H1 (cell line): ENCODE measurements at regions not wholly inside any gene's neighbourhood (a gene's known extent, or its start where the extent isn't known, plus 50 kb on each side); places are given as distances from the start of the nearest gene placed in this dataset.

Experiments used
- CTCF ChIA-PET: fragments of 300-600 bp; sonication (Branson Sonifier 250); formaldehyde crosslinking; loops from one replicate; lab custom pipeline; 2021; ENCODE audit not compliant: partially characterized antibody; lab: Charles Lee
- POLR2A ChIA-PET: fragments of 300-600 bp; sonication (Branson Sonifier 250); formaldehyde crosslinking; loops from one replicate; lab custom pipeline; 2021; ENCODE audit warnings: inconsistent platforms; ENCODE audit not compliant: partially characterized antibody; lab: Charles Lee
- DNase-seq, 2 experiments: peaks; one replicate each; pipeline versions ENCODE4 v3.0.0 to v3.0.0-alpha.2; 2010 to 2022; ENCODE audit warnings: low spot score in 2 of 2, low read depth in 1 of 2, mixed read lengths in 1 of 2
- FAIRE-seq: peaks from 2 replicates; lab custom pipeline; 2011; peaks lifted over from hg19 to GRCh38; lab: Jason Lieb, UNC
- H2AFZ ChIP-seq: 2 replicates; pipeline ENCODE4 v1.8.1; 2012; ENCODE audit warnings: low read length, inconsistent platforms
- H2AK5ac ChIP-seq: 2 replicates; pipeline ENCODE4 v1.6.1; 2013; ENCODE audit warnings: low read depth, low read length
- H2BK120ac ChIP-seq: replicated peaks from 2 replicates; pipeline ENCODE3; 2013; ENCODE audit warnings: low read depth, low read length, inconsistent platforms
- H2BK12ac ChIP-seq: 2 replicates; pipeline ENCODE4 v1.6.1; 2013; ENCODE audit warnings: low read depth, low read length
- H2BK15ac ChIP-seq: 2 replicates; pipeline ENCODE4 v1.6.1; 2013; ENCODE audit warnings: low read length
- H2BK20ac ChIP-seq: 2 replicates; pipeline ENCODE4 v1.6.1; 2013; ENCODE audit warnings: low read length
- H2BK5ac ChIP-seq: 2 replicates; pipeline ENCODE4 v1.6.1; 2013; ENCODE audit warnings: low read depth, low read length
- H3K14ac ChIP-seq: 2 replicates; pipeline ENCODE4 v1.6.1; 2013; ENCODE audit warnings: inconsistent platforms; ENCODE audit not compliant: insufficient read length
- H3K18ac ChIP-seq: 2 replicates; pipeline ENCODE4 v1.6.1; 2013; ENCODE audit warnings: low read length; ENCODE audit errors: extremely low read depth
- H3K23ac ChIP-seq: 2 replicates; pipeline ENCODE4 v1.6.1; 2013; ENCODE audit warnings: inconsistent platforms; ENCODE audit not compliant: insufficient read length
- H3K23me2 ChIP-seq: 2 replicates; pipeline ENCODE4 v1.6.1; 2013; ENCODE audit warnings: low read depth, low read length
- H3K27ac ChIP-seq: 2 replicates; pipeline ENCODE4 v1.6.1; 2011; ENCODE audit warnings: low read depth, low read length, inconsistent platforms
- H3K27me3 ChIP-seq, 4 experiments: replicated peaks in 1 of 4; 1 replicate in 1 of 4; 2 replicates in 3 of 4; pipeline versions ENCODE4 v1.6.1 to v1.8.1; 2011 to 2013; ENCODE audit warnings: low read length in 3 of 4, mild to moderate bottlenecking in 3 of 4, inconsistent platforms in 2 of 4, mixed read lengths in 2 of 4, moderate library complexity in 1 of 4; ENCODE audit not compliant: control insufficient read depth in 3 of 4, insufficient read depth in 3 of 4; ENCODE audit errors: extremely low read depth in 1 of 4
- H3K36me3 ChIP-seq, 4 experiments: 2 replicates each; pipeline versions ENCODE4 v1.6.1 to v1.8.1; 2011 to 2013; ENCODE audit warnings: mild to moderate bottlenecking in 4 of 4, low read length in 3 of 4, moderate library complexity in 2 of 4, control low read depth in 1 of 4, inconsistent platforms in 1 of 4; ENCODE audit not compliant: insufficient read depth in 4 of 4, control insufficient read depth in 2 of 4
- H3K4ac ChIP-seq: replicated peaks from 2 replicates; pipeline ENCODE3; 2013; ENCODE audit warnings: low read length, low read depth, mixed read lengths, inconsistent platforms; ENCODE audit not compliant: insufficient read length
- H3K4me1 ChIP-seq, 4 experiments: replicated peaks in 1 of 4; 1 replicate in 1 of 4; 2 replicates in 3 of 4; pipeline versions ENCODE4 v1.6.1 to v1.8.1; 2011 to 2013; ENCODE audit warnings: low read length in 3 of 4, inconsistent platforms in 2 of 4, mixed read lengths in 1 of 4; ENCODE audit not compliant: insufficient read depth in 4 of 4, control insufficient read depth in 3 of 4
- H3K4me2 ChIP-seq, 2 experiments: 2 replicates each; pipeline versions ENCODE4 v1.6.1 to v1.8.1; 2011 to 2013; ENCODE audit warnings: low read depth in 2 of 2, low read length in 2 of 2, control low read depth in 1 of 2, inconsistent platforms in 1 of 2, mild to moderate bottlenecking in 1 of 2; ENCODE audit not compliant: insufficient read depth in 1 of 2
- H3K4me3 ChIP-seq, 4 experiments: fragments of 200-600, 300-600 bp in 1 of 4; sonication (generic), shearing (Covaris generic), sonication (Bioruptor Twin) in 1 of 4; 2 replicates each; pipeline versions ENCODE4 v1.5.1 to v1.8.1; 2011 to 2016; ENCODE audit warnings: low read length in 4 of 4, low read depth in 3 of 4, control low read depth in 2 of 4, inconsistent platforms in 2 of 4, mild to moderate bottlenecking in 2 of 4, mixed read lengths in 1 of 4, moderate library complexity in 1 of 4; ENCODE audit not compliant: insufficient read depth in 2 of 4; ENCODE audit errors: extremely low read depth in 1 of 4
- H3K56ac ChIP-seq: replicated peaks from 2 replicates; pipeline ENCODE3; 2013; ENCODE audit warnings: low read depth, mild to moderate bottlenecking, mixed read lengths, low read length, inconsistent platforms; ENCODE audit not compliant: insufficient read length
- H3K79me1 ChIP-seq: 2 replicates; pipeline ENCODE4 v1.6.1; 2013; ENCODE audit warnings: low read depth, low read length, control low read depth
- H3K79me2 ChIP-seq, 2 experiments: 2 replicates each; pipeline versions ENCODE4 v1.6.1 to v1.8.1; 2012 to 2013; ENCODE audit warnings: low read length in 2 of 2, mild to moderate bottlenecking in 2 of 2, inconsistent platforms in 1 of 2; ENCODE audit not compliant: insufficient read depth in 2 of 2, control insufficient read depth in 1 of 2
- H3K9ac ChIP-seq, 4 experiments: replicated peaks in 1 of 4; 1 replicate in 1 of 4; 2 replicates in 3 of 4; pipeline versions ENCODE4 v1.6.1 to v1.8.1; 2011 to 2013; ENCODE audit warnings: low read depth in 3 of 4, low read length in 3 of 4, control low read depth in 2 of 4, mild to moderate bottlenecking in 2 of 4, moderate library complexity in 2 of 4, inconsistent platforms in 1 of 4; ENCODE audit errors: extremely low read depth in 1 of 4
- H3K9me3 ChIP-seq, 2 experiments: 2 replicates each; pipeline versions ENCODE4 v1.6.1 to v1.8.1; 2012 to 2013; ENCODE audit warnings: mild to moderate bottlenecking in 2 of 2, moderate library complexity in 2 of 2, control low read depth in 1 of 2, inconsistent platforms in 1 of 2, low read depth in 1 of 2, low read length in 1 of 2, mixed read lengths in 1 of 2; ENCODE audit not compliant: insufficient read depth in 2 of 2
- H4K20me1 ChIP-seq, 2 experiments: replicated peaks in 1 of 2; 2 replicates each; pipeline versions ENCODE3 to v1.8.1; 2011 to 2013; ENCODE audit warnings: inconsistent platforms in 2 of 2, low read length in 2 of 2, mild to moderate bottlenecking in 1 of 2; ENCODE audit not compliant: insufficient read depth in 2 of 2, control insufficient read depth in 1 of 2
- H4K5ac ChIP-seq: 2 replicates; pipeline ENCODE4 v1.6.1; 2013; ENCODE audit warnings: low read length, low read depth, mixed read lengths, inconsistent platforms; ENCODE audit not compliant: insufficient read length
- H4K8ac ChIP-seq: 2 replicates; pipeline ENCODE4 v1.8.0; 2013; ENCODE audit warnings: mild to moderate bottlenecking, moderate library complexity, low read length, inconsistent platforms; ENCODE audit not compliant: insufficient read depth; ENCODE audit errors: extremely low read depth
- H4K91ac ChIP-seq: replicated peaks from 2 replicates; pipeline ENCODE3; 2013; ENCODE audit warnings: low read length, mixed read lengths, inconsistent platforms; ENCODE audit not compliant: insufficient read length
- YY1 ChIP-seq: IDR thresholded peaks from 2 replicates; pipeline ENCODE4 v1.6.1; 2011; ENCODE audit warnings: low read depth, mild to moderate bottlenecking, low read length
- WGBS, 2 experiments: shearing (Covaris generic) in 1 of 2; methylation state at CpG; one replicate each; pipeline versions ENCODE4 v1.1.6 to v1.1.7; 2013 to 2015; ENCODE audit warnings: low lambda C conversion rate in 2 of 2, mixed read lengths in 2 of 2, inconsistent platforms in 1 of 2, low coverage in 1 of 2, missing lambda C conversion rate in 1 of 2; ENCODE audit not compliant: insufficient replicate concordance in 2 of 2, insufficient coverage in 1 of 2, insufficient read length in 1 of 2; ENCODE audit errors: extremely low coverage in 1 of 2, missing lambda C conversion rate in 1 of 2; 5-methylcytosine and 5-hydroxymethylcytosine counted together

GRCh38 chr14:56992332-56992820 is 182.1 kb upstream of the OTX2 start:
- Histone ChIP-seq H3K4me3 (no peak overlapping the region), H4K8ac (no peak overlapping the region), H3K18ac (no peak overlapping the region; the same call in 1 of the 2 replicates), H3K4me2 (no peak overlapping the region), H4K91ac (no peak overlapping the region), H2AFZ (no peak overlapping the region), H3K79me2 (no peaks in the 10 kb centered on the region), H2BK15ac (no peak overlapping the region), H3K9ac (no peak overlapping the region), H2AK5ac (no peak overlapping the region), H3K9me3 (peaks cover 4 to 9% of the 10 kb centered on the region in 2 experiments; a peak in 1 of 4 replicates), H4K20me1 (no peaks in the 10 kb centered on the region), H4K5ac (no peak overlapping the region), H2BK120ac (no peak overlapping the region), H2BK12ac (no peak overlapping the region), H3K4ac (no peak overlapping the region), H3K79me1 (no peaks in the 10 kb centered on the region), H3K4me1 (peaks cover 0 to 4% (median 3%) of the 10 kb centered on the region in 4 experiments; a peak in 2 of 7 replicates), H3K23me2 (no peaks in the 10 kb centered on the region), H3K56ac (no peak overlapping the region), H3K14ac (no peak overlapping the region), H2BK5ac (no peak overlapping the region), H3K27ac (no peak overlapping the region), H2BK20ac (0 out of 2 replicates have a peak overlapping the region, but pooled peaks have one; percentile 53), H3K27me3 (no peaks in the 10 kb centered on the region), H3K23ac (no peak overlapping the region), H3K36me3 (0 out of 8 replicates have a peak, but pooled peaks cover 0 to 4% (median 0%) of the 10 kb centered on the region in 4 experiments)
- no peak for FAIRE-seq
- no peak for TF ChIP-seq YY1
- WGBS, 2 experiments, result 92% methylated on average over 19 of the region's 19 CpGs; no CpG with 5 or more reads in 1 of the 2 experiments
- no peak for DNase-seq
- POLR2A ChIA-PET, result no interaction called here
- CTCF ChIA-PET, result interaction anchor here (1.0 kb wide), 1 partner anchor 8 kb away, joined by 3 read pairs; no protein-coding TSS in a partner anchor
